ENCODE measurements at regions not wholly inside any gene's neighbourhood (a gene's known extent, or its start where the extent isn't known, plus 50 kb on each side); places are given as distances from the start of the nearest gene placed in this dataset.
"Not testable (repeated sequence)": the region's sequence is repeated elsewhere in the genome, so short reads cannot be mapped to it uniquely, and the experiment has no call there.

DNA sequence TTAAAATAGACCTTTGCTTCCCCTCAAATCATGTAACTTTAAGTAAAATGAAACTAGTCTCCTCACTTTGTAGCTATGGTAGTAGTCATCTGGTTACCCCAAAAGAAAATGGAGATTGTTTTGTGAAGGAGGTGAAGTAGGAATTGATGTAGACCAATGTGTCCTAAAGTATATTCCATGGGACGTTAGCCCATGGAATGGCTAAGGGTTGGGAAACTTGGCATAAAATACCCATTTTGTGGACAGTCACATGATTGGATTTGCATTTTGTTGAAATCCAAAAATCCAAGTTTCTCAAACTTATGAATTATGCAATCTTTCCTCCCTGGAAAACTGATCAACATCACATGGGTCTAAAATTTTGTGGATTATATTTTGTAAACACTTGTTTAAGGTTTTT is 290.6 kb downstream of the OSTF1 start:
- TF ChIP-seq, protein P1, sequence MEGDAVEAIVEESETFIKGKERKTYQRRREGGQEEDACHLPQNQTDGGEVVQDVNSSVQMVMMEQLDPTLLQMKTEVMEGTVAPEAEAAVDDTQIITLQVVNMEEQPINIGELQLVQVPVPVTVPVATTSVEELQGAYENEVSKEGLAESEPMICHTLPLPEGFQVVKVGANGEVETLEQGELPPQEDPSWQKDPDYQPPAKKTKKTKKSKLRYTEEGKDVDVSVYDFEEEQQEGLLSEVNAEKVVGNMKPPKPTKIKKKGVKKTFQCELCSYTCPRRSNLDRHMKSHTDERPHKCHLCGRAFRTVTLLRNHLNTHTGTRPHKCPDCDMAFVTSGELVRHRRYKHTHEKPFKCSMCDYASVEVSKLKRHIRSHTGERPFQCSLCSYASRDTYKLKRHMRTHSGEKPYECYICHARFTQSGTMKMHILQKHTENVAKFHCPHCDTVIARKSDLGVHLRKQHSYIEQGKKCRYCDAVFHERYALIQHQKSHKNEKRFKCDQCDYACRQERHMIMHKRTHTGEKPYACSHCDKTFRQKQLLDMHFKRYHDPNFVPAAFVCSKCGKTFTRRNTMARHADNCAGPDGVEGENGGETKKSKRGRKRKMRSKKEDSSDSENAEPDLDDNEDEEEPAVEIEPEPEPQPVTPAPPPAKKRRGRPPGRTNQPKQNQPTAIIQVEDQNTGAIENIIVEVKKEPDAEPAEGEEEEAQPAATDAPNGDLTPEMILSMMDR (IDR thresholded peaks at IDR 0.05; ENCODE audit: low read depth, low read length, missing control alignments) = no peak
- H3K4me3 ChIP-seq (ENCODE audit: low read depth, low read length) = no peak overlapping the region
- in situ Hi-C loops (cut with HindIII; ENCODE audit: low pct_ligation_motif_present, low sequenced_read_pairs) = no loop called here

DNA sequence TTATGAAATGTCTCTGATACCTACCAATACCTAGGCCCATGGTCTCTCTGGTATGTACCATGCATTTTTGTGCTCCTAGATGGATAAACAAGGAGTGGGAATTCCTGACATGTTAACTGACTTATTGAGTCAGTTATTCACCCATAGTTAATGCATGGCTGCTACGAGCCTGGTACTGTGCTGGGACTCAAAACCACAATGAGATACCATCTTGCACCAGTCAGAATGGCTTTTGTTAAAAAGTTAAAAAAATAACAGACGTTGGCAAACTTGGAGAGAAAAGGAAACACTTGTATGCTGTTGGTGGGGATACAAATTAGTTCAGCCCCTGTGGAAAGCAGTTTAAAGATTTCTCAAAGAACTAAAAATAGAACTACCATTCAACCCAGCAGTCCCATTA is 293.8 kb downstream of the OSTF1 start:
- H3K27ac ChIP-seq = no peak overlapping the region
- no peaks in the 10 kb centered on the region for H3K27me3 ChIP-seq (replicated peaks)
- in situ Hi-C loops (cut with HindIII; ENCODE audit: low pct_ligation_motif_present, low sequenced_read_pairs) = no loop called here
- H3K4me3 ChIP-seq (ENCODE audit: low read depth, low read length) = no peak overlapping the region
- DNase-seq = no peak
- TF ChIP-seq, protein P1 (IDR thresholded peaks at IDR 0.05; ENCODE audit: low read depth, low read length, missing control alignments) = no peak
- H3K36me3 ChIP-seq (replicated peaks) = no peaks in the 10 kb centered on the region

More for the DNA sequence above, 290.6 kb downstream of the OSTF1 start:
- Histone ChIP-seq H3K27ac (no peak overlapping the region), H3K27me3 (replicated peaks) (no peaks in the 10 kb centered on the region), H3K36me3 (replicated peaks) (no peaks in the 10 kb centered on the region)
- DNase-seq = no peak

DNA sequence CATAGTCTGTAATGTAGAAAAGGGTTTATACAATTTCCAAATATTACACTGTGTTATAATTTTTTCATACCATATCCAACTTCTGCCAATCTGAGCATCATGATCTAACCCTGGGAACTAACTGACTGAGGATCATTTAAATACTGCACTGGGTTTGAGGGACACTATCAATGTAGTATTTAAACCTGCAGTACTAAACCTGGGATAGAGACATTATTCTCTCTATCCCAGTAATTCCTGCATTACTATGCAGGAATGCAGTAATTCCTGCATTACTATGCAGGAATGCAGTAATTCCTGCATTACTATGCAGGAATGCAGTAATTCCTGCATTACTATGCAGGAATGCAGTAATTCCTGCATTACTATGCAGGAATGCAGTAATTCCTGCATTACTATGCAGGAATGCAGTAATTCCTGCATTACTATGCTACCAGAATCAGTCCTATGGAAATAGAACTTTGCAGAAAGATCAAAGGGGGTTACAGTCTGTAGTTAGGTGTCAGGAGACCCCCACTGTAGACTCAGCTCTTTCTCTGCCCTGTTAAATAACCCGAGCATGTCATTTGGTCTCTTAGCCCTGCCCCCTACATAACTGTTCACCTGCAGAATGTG is 295.2 kb downstream of the OSTF1 start:
- H3K27ac ChIP-seq; H3K27me3 ChIP-seq (replicated peaks); H3K4me3 ChIP-seq (ENCODE audit: low read depth, low read length); DNase-seq; H3K36me3 ChIP-seq (replicated peaks); in situ Hi-C loops (cut with HindIII; ENCODE audit: low pct_ligation_motif_present, low sequenced_read_pairs): not testable (repeated sequence)

DNA sequence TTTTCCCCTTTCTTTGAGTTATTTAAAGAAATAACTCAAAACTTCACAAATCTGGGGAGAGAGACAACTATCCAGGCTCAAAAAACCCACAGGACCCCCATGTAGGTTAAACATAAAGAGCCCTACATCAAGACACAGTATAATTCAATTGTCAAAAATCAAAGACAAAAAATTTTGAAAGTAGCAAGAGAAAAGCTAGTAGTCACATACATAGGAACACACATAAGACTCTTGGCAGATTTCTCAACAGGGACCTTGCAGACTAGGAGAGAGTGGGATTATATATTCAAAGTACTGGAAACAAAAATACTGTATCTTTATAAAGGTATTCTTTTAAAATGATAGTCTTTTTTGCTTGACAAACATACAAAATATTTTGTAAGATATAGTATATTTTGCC is 296.9 kb downstream of the OSTF1 start:
- Histone ChIP-seq H3K27ac (no peak overlapping the region), H3K4me3 (ENCODE audit: low read depth, low read length) (no peak overlapping the region), H3K36me3 (replicated peaks) (no peaks in the 10 kb centered on the region), H3K27me3 (replicated peaks) (no peaks in the 10 kb centered on the region)
- in situ Hi-C loops (cut with HindIII; ENCODE audit: low pct_ligation_motif_present, low sequenced_read_pairs) = no loop called here
- no peak for DNase-seq
- TF ChIP-seq, protein P1 (IDR thresholded peaks at IDR 0.05; ENCODE audit: low read depth, low read length, missing control alignments) = no peak

DNA sequence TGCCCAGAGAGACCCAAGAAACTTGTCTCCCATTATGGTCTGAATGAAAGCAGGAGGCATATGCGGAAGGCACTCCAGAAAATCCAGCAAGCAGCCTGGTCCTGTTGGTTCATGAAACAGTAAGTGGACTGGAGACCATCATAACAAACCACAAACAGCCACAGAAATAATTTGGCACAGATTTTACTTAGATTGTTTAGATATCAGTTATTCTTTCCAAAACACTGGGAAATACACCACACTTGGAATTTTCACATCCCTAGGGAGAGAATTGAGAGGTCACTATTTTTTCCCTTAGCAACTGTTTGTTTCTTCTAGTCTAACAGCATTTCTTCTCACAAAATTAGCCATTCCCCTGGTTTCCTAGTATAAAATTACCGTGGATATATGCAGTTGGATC is 300.8 kb downstream of the OSTF1 start:
- in situ Hi-C loops (cut with HindIII; ENCODE audit: low pct_ligation_motif_present, low sequenced_read_pairs) = no loop called here
- TF ChIP-seq, protein P1 (IDR thresholded peaks at IDR 0.05; ENCODE audit: low read depth, low read length, missing control alignments) = no peak
- Histone ChIP-seq H3K27ac (no peak overlapping the region), H3K36me3 (replicated peaks) (no peaks in the 10 kb centered on the region), H3K4me3 (ENCODE audit: low read depth, low read length) (no peak overlapping the region), H3K27me3 (replicated peaks) (no peaks in the 10 kb centered on the region)
- DNase-seq = no peak

DNA sequence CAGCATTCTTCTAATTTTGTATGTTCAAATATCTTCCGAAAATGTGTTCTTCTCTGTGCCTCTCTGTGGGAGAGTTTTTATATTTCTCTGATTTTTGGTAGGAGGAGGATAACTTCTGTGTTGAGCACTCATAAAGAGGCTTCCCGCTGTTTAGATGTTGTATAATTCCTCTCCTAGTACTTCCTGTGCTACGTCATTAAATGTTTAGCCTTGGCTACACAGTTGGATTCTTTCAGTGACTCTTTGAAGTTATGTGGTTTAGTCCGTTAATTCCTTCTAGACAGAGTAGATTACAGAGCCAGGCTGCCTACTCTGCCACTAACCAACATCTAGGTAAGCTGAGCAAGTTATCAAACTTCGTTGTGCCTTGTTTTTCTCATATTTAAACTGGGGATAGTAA is 302.6 kb downstream of the OSTF1 start:
- H3K4me3 ChIP-seq (ENCODE audit: low read depth, low read length) = no peak overlapping the region
- in situ Hi-C loops (cut with HindIII; ENCODE audit: low pct_ligation_motif_present, low sequenced_read_pairs) = no loop called here
- H3K27ac ChIP-seq = no peak overlapping the region
- no peak for DNase-seq
- no peaks in the 10 kb centered on the region for H3K36me3 ChIP-seq (replicated peaks)
- H3K27me3 ChIP-seq (replicated peaks) = no peaks in the 10 kb centered on the region
- TF ChIP-seq, protein P1 (IDR thresholded peaks at IDR 0.05; ENCODE audit: low read depth, low read length, missing control alignments) = no peak

Measured in brain microvascular endothelial cell (primary cell).